Aorta (tissue), 5 donors: ENCODE measurements at regions not wholly inside any gene's neighbourhood (a gene's known extent, or its start where the extent isn't known, plus 50 kb on each side); places are given as distances from the start of the nearest gene placed in this dataset.
A peak's percentile ranks its signal among the peaks of the same experiment; 100 is the strongest.

ENCODE experiments used
- ATAC-seq: fragments of 200-7000 bp; cut with Tn5 transposase; one replicate; pipeline ENCODE4 v1.9.1; 2022; ENCODE audit warnings: moderate library complexity; ENCODE audit not compliant: low FRiP score
- DNase-seq, 2 donors: peaks; one replicate each; pipeline ENCODE4 v3.0.0-alpha.2; 2020
- H3K27ac ChIP-seq, 2 donors: one replicate each; pipeline ENCODE4 v1.5.1; 2013; ENCODE audit warnings: low read length in 2 of 2, mild to moderate bottlenecking in 2 of 2, moderate library complexity in 2 of 2, control low read depth in 1 of 2, inconsistent platforms in 1 of 2, low read depth in 1 of 2
- H3K27me3 ChIP-seq, 2 donors: one replicate each; pipeline ENCODE4 v1.6.1; 2013; ENCODE audit warnings: control low read depth in 1 of 2, low read length in 1 of 2, mild to moderate bottlenecking in 1 of 2, moderate library complexity in 1 of 2; ENCODE audit not compliant: insufficient read depth in 2 of 2, control insufficient read depth in 1 of 2
- H3K36me3 ChIP-seq, 2 donors: one replicate each; pipeline ENCODE4 v1.6.1; 2013; ENCODE audit warnings: control low read depth in 1 of 2, low read length in 1 of 2, mild to moderate bottlenecking in 1 of 2; ENCODE audit not compliant: insufficient read depth in 2 of 2, control insufficient read depth in 1 of 2
- H3K4me1 ChIP-seq, 2 donors: one replicate each; pipeline ENCODE4 v1.6.1; 2013; ENCODE audit warnings: low read length in 2 of 2, control low read depth in 1 of 2, mild to moderate bottlenecking in 1 of 2, moderate library complexity in 1 of 2; ENCODE audit not compliant: insufficient read depth in 2 of 2, control insufficient read depth in 1 of 2
- H3K4me3 ChIP-seq, 2 donors: one replicate each; pipeline ENCODE4 v1.5.1; 2013; ENCODE audit warnings: low read length in 2 of 2, control low read depth in 1 of 2, mild to moderate bottlenecking in 1 of 2
- H3K9me3 ChIP-seq: one replicate; pipeline ENCODE4 v1.6.1; 2013; ENCODE audit warnings: mild to moderate bottlenecking, low read length; ENCODE audit not compliant: control insufficient read depth
- WGBS, 2 donors: extraction: QIAGEN DNeasy Blood & Tissue Kit; methylation state at CpG; one replicate each; pipeline ENCODE4 v1.1.7; 2013; 5-methylcytosine and 5-hydroxymethylcytosine counted together
- intact Hi-C, 2 donors: fragments of 100-400 bp; cut with DNase I; formaldehyde crosslinking; loops; one replicate each; pipeline versions ENCODE4 v1.14.2 to v1.15.0; 2022
- donor health status: healthy with polysubstance abuse.
- donor health status: Bipolar disorder and iron deficiency.
- donor health status: DM: no; HTN: no; CAD: no.
- donor health status: DM: no; HTN: no; CAD: no.
- donor health status: DM: yes; HTN: yes; CAD: no.

DNA sequence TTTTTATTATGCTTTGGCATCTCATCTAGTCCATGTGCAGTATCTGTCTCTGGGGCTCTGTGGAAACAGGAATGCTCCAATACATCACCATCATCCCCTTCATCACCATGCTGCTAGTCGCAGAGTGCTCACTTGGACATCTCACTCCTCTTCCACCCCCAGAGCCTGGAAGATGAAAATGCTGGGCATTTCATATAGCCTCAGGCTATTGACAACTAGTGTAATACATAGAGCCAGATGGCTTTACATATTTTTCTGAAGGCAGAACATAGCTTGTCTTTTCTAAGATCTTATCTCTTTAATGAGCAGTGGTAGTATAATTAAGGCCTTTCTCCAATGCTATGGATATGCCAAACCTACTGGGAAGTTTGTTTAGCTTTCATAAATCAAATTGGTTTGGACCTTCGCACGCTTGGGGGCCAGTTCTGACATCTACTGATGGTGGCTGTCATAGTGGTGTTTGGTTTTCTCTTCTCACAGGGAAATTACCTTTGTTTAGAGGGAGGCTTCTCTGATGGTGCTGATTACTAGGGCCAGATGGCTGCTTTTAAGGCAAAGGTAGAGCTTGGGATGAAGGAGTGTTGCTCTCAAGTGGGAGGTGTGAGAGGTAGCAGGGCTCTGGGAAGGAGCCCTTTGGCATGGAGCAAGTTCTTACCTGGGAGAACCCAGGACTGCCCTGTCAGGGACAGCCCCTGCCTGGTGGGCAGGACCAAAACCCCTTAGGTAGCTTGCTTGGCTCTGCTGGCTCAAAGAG is 63.1 kb upstream of the CXCL14 start:
- H3K4me3 ChIP-seq = no peak overlapping the region
- no peaks in the 10 kb centered on the region for H3K27me3 ChIP-seq
- ATAC-seq (peak; percentile 66), DNase-seq (no peak)
- H3K36me3 ChIP-seq = no peaks in the 10 kb centered on the region
- WGBS, 2 donors = 50 to 52% methylated on average over 3 of the region's 3 CpGs
- intact Hi-C loops = no loop called here
- no peaks in the 10 kb centered on the region for H3K4me1 ChIP-seq
- no peaks in the 10 kb centered on the region for H3K9me3 ChIP-seq
- H3K27ac ChIP-seq = no peak overlapping the region

DNA sequence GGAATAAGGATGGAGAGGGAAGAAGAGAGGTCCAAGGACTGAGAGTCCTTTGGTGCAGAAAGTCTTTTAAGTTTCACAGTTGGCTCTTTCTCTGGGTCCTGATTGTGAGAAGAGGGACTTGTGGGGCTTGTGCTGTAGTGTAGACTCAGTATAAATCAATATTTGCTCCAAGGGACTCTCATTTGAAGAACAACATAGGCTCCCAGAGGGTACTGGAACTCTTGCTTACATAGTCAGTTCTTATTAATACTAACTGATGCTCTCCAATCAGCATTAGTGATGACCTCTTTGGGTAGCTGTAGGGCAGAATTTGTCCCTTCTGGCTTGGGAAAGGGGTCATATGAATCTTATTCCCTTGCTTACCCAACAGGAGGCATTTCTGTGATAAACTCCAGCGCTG is 62.5 kb upstream of the CXCL14 start:
- ATAC-seq = peak; percentile 55
- 81 to 88% methylated on average over 1 of the region's 1 CpG for WGBS, 2 donors
- intact Hi-C loops = no loop called here

DNA sequence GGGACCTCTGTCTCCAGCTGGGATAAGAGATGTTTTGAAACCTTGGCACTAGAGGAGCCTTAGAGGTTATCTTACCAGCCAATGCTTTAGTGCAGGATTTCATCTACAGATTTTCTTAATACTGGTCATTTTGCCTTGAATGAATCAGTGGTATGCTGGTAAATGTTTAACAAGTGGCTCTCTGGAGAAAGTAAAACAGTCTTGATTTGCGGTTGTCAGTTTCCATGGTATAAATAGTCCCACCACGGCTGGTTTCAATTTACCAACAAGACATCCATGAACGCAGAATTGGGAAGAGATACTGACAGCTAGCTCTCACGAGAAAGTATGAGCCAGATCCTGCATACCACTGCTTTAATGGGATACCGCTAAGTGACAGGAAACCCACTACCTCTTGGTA is 56.7 kb upstream of the CXCL14 start:
- Histone ChIP-seq H3K9me3 (no peaks in the 10 kb centered on the region), H3K4me3 (no peak overlapping the region), H3K36me3 (no peaks in the 10 kb centered on the region), H3K27me3 (no peaks in the 10 kb centered on the region), H3K4me1 (no peaks in the 10 kb centered on the region), H3K27ac (no peak overlapping the region)
- intact Hi-C loops = no loop called here
- DNase-seq = no peak
- ATAC-seq = no peak
- WGBS, 2 donors = 19 to 30% methylated on average over 5 of the region's 5 CpGs

More for the DNA sequence above, 62.5 kb upstream of the CXCL14 start:
- H3K27me3 ChIP-seq = no peaks in the 10 kb centered on the region
- no peaks in the 10 kb centered on the region for H3K36me3 ChIP-seq
- H3K4me1 ChIP-seq = no peaks in the 10 kb centered on the region
- H3K27ac ChIP-seq = no peak overlapping the region
- H3K4me3 ChIP-seq = no peak overlapping the region
- no peak for DNase-seq
- H3K9me3 ChIP-seq = no peaks in the 10 kb centered on the region

DNA sequence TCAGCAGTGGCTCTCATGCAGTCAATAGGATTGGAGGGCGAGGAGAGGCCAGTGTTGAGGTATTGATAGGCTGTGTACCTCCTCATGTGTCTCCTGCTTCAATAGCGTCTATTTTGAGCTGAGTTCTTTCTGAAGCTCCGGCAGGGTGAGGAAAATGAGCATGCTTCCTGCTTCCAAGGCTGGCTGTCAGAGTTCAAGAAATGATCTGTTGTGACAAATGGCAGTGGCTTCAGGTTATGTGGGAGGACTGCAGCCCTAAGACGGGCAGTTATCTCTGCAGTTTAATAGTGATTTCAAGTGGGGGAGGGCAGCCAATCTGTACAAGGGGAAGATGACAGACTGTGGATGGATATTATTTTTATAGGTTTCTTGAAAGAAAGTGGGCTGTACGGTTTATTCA is 54.0 kb upstream of the CXCL14 start:
- 41 to 47% methylated on average over 5 of the region's 5 CpGs for WGBS, 2 donors
- Histone ChIP-seq H3K4me3 (no peak overlapping the region), H3K36me3 (no peaks in the 10 kb centered on the region), H3K27ac (no peak overlapping the region), H3K4me1 (no peaks in the 10 kb centered on the region), H3K9me3 (no peaks in the 10 kb centered on the region), H3K27me3 (no peaks in the 10 kb centered on the region)
- intact Hi-C loops = no loop called here
- no peak for DNase-seq
- no peak for ATAC-seq

DNA sequence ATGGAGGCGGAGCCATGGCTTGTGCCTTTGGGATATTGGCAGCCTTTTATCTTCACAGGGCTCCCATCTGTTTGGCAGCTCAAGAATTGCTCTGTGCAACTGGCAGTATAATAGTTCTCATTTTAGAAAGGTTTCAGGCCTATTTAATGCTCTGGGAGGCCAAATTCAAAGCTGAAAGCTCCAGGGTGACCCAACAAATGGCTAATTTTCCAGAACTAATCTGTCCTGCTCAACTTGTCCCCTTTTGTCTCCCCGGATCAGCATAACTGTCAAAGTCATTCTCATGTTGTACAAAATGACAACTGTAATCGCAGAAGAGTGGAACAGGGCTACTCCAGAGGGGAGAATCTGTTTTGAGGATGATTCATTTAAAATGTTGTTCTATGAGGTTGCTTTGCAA is 52.6 kb upstream of the CXCL14 start:
- no peaks in the 10 kb centered on the region for H3K27me3 ChIP-seq
- H3K4me1 ChIP-seq = no peaks in the 10 kb centered on the region
- no peaks in the 10 kb centered on the region for H3K36me3 ChIP-seq
- intact Hi-C loops = no loop called here
- ATAC-seq = no peak
- WGBS, 2 donors = 63 to 87% methylated on average over 3 of the region's 3 CpGs
- H3K27ac ChIP-seq = no peak overlapping the region
- no peak for DNase-seq
- H3K9me3 ChIP-seq = no peaks in the 10 kb centered on the region
- H3K4me3 ChIP-seq = no peak overlapping the region

DNA sequence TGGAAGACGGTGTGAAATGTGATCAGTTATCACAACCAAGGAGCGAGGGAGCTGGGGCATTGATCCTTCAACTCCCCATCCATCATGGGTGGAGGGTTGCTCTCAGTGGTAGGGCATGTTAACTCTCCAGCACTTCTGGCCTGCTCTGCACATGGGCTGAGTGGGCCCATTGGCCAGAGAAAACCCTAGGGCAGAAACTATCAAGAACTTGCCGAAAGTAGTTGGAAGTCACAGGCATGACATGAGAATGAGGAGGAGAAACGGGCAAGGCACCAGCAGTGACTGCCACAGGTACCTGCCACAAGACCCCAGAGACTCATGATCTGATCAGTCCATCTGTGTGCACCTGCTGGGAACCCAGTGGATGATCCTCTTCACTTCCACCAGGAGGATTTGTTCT is 50.9 kb upstream of the CXCL14 start:
- ATAC-seq (no peak), DNase-seq (no peak)
- WGBS, 2 donors = 55 to 68% methylated on average over 4 of the region's 4 CpGs
- H3K27me3 ChIP-seq = no peaks in the 10 kb centered on the region
- intact Hi-C loops = no loop called here
- no peaks in the 10 kb centered on the region for H3K36me3 ChIP-seq
- no peak overlapping the region for H3K27ac ChIP-seq
- H3K9me3 ChIP-seq = no peaks in the 10 kb centered on the region
- H3K4me1 ChIP-seq = no peaks in the 10 kb centered on the region
- H3K4me3 ChIP-seq = no peak overlapping the region

DNA sequence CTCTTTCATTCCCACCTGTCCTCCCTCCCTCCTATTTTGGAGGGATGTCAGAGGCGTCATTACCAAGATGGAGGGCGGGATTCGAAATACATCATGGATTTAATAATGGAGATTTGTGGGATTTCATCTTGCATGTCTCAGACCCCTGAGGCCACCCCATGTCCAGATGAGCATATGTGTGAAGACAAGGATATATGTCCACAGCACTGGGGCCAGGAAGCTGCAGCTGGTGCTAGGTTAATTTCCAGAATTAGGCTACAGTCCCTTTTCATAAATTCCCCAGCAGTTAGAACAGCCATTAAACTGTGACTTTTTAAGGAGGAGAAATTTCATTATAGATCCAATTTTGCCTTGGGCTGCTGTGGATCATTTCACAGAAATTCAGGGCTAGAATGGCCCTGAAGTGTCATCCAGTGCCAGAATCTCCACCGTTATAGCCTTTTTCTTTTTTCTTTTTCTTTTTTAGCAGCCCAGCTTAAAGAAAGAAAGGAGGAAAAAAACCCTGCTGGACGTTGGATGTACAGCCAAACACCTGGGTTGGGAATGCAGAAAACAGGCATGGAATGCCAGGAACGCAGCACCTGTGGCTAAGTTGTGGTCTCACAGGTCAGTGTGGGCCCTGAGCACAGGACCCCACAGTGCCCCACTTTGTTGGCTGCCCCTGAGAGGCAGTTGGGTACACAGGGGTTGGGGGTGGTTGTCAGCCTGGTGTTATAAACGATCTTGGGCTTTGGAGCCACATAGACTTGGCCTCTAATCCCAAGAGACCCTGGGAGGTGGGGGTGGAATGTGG is 50.2 kb upstream of the CXCL14 start:
- intact Hi-C loops = no loop called here
- Histone ChIP-seq H3K27ac (no peak overlapping the region), H3K27me3 (no peaks in the 10 kb centered on the region), H3K4me1 (no peaks in the 10 kb centered on the region), H3K36me3 (no peaks in the 10 kb centered on the region), H3K9me3 (no peaks in the 10 kb centered on the region), H3K4me3 (no peak overlapping the region)
- 56 to 64% methylated on average over 7 of the region's 7 CpGs for WGBS, 2 donors
- ATAC-seq (no peak), DNase-seq (no peak)
